Hippocampal formation (tissue), 2 donors: ENCODE measurements at regions not wholly inside any gene's neighbourhood (a gene's known extent, or its start where the extent isn't known, plus 50 kb on each side); places are given as distances from the start of the nearest gene placed in this dataset.

Experiments used
- DNase-seq, 2 donors: peaks; one replicate each; lab custom pipeline; 2025; lab: John Stamatoyannopoulos, UW

DNA sequence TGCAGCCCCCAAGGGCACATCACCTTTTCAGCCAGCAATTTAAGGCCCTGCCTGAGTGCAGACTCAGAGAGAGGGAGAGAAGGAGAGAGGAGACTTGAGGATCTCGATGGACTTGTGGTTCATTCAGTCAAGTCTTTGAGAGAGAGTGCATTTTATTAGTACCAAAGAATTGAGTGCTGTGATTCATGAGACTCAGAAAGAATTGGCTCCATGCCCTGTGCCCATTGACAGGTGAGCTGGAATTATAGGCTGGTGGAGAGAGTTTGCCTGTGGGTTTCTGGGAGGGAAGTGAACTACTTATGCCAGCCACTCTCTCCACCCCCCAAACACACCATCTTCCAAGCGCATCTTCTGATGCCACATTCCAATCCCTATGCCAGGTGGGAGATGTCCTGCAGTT lies 236.8 kb downstream of the MN1 start:
- no peak for DNase-seq

DNA sequence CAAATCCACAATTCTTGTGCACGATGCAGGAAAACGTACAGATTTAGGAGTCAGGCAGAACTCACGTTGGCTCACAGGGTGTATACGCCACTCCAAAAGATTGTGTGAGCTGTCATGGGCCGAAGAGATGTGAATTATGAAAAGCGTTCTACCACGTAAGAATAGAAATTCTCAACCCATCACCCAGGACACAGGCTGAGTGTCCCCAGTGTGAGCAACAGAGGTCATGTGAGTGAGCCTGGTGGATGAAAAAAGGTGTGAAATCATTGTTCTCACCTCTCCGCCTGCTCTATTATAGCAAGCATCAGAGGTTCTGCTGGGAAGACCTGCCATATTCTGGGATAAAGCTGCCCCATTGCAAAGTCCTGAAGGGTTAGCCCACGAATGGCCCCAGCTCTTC lies 235.0 kb downstream of the MN1 start:
- no peak for DNase-seq

DNA sequence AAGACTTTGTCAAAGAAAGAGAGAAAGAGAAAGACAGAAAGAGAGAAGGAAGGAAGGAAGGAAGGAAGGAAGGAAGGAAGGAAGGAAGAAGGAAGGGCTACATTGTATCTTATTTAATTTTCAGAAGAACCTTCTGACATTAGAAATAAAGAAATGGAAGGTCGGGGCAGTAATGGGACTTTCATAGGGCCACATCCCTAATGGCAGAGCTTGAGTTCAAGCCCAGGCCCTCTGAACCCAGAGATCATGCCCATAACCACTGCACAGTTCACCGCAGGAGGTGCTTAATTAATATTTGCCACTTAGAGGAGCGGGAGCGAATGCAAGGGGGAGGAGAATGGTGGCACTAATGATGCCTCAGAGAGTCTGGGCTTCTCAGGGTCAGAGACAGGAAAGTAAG lies 233.3 kb downstream of the MN1 start:
- DNase-seq = no peak

DNA sequence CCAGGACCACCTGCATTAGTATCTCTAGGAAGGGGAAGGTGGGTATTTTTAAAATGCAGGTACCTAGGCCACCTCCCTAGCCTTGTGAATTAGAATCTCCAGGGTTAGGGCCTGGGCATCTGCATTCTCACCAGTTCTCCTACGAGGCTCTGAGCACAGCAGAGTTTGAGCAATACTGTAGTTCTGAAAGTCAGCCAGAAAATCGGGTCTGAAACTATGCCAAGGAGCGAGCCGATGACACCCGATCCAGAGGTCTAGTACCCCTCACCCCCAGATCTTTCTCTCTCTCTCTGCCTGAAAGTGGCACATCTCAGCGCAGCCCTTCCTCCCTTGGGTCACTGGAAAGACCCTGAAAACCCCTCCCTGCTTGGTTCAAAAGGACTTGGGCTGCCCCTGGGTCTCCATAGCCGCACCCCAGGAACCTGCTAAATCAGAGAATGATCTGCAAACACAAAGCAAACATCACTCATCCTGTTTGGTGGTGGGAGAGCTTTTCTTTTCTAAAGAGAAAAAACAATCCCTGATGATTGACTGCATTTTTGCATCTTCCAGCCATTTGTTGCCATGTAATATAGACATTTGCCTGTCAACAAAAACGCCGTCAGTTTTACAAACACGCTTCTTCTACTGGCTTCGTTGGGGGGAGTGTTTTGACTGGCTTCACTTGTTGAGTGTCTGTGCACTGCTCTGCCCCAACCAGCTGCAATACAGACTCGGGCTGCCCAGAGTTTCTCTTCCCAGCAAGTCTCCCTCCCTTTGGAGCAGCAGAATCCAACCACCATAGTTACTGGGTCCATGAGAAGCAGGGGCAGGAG lies 229.9 kb downstream of the MN1 start:
- DNase-seq = no peak

DNA sequence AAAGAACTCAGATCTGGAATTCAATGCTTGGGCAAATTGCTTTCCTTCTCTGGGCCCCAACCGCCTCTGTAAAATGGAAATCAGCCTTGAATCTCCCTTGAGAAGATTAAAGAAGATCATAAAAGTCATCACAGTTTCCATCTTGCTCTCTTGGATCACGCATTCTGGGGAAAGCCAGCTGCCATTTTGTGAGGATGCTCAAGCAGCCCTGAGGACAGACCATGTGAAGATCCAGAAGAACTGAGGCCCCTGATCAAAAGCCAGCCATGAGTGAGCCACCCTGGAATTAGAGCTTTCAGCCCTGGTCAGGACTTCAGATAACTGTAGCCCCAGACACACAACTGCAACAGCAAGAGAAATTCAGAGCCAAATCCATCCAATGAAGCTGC lies 229.3 kb downstream of the MN1 start:
- DNase-seq = no peak

DNA sequence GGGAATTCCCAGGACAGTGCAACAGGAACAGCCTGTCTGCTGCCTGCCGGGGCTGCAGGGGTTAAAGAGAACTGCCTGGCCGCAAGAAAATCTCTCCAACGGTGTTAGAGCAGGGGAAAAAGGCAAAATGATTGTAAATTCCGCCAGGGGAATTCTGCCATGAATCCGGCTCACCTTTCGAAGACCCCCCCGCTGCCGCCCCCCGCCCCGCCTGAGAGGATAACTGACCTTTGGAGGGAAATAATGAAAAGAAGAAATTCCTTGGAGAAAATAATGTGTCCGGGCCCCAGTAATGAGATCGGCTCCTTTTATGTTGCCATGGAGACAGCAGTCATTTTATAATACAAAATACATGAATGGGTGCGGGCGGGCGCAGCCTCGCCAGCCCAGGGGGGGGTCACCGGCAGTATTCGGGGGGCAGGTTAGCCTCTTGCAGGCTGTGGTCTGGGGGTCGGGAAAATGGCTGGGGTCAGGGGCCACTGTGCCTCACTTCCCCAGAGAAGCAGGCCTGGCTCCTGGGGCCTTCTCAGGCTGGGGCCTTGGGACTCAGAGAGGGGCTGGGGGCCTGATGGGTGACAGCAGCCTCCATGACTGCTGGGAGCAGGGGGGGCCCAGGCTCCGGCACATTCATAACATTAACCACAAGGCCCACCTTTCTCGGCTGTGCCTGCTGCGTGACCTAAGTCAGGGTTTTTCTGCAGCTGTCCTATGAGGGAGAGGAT lies 228.1 kb downstream of the MN1 start:
- no peak for DNase-seq

DNA sequence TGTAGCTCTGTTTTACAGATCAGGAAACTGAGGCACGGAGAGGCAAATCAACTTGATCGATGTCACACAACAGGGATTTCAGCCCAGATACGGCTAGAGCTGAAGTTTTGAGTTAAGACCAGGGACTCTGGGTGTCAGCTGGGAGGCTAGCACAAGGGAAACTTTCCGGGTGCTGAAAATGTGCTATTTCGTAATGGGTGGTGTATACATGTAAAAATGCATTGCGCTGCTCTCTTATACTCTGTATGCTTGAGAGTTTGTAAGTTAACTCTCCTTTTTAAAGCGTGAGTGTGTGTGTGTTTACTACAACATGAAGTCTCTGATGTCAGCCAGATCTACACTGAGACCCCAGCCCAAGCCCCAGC lies 227.6 kb downstream of the MN1 start:
- no peak for DNase-seq

DNA sequence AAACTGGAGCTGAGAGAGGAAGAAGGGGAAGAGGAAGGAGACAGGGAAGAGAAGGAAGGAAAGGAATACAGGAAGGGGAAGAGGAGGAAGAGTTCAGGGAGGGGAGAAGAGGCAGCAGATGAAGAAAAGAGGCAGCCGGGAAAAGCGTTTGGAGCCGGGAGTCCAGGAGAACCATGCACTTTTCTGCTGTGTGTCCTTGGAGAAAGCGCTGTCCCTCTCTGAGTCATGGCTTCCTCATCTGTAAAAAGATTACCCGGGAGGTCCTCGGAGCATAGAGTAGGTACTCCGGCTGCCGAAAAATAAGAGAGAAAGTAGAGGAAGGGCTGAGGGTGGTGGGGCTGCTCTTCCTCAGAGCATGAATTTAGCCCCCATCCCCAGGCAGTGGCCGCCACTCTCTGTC lies 226.9 kb downstream of the MN1 start:
- DNase-seq = no peak

DNA sequence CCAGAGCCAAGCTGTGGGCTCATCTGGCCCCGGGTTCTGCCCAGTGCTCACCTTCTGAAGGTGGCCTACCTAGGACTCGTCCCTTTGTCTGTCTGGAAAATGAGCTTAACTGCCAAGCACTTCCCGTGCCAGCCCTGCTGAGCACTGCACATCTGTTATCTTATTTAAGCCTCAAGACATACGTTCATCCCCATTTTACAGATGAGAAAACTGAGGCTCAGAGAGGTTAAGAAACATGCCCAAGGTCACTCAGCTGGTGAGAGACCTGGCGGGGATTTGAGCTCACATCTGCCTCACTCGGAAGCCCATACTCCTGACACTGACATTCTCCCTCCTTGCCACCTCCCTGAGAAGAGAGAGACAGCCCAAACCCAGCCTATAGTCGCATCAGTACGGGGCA lies 226.2 kb downstream of the MN1 start:
- DNase-seq = no peak

DNA sequence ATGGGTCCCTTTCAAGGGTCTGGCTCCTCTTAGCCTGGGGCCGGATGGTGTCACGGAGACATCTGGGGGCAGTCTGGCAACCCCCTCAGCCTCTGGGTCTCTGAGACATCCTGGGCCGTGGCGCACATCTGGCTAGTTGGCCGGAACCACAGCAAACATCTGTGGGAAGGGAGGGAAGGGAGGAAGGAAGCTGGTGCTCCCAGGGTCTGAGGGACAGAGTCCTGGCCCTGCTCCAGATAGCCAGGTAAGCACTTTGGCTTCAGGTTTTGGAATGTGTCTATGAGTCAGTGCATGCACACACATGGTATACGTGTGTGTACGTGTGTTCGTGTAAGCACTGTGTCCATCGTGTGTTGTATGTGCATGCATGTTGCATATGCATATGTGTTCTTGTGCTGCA lies 225.1 kb downstream of the MN1 start:
- DNase-seq = no peak

DNA sequence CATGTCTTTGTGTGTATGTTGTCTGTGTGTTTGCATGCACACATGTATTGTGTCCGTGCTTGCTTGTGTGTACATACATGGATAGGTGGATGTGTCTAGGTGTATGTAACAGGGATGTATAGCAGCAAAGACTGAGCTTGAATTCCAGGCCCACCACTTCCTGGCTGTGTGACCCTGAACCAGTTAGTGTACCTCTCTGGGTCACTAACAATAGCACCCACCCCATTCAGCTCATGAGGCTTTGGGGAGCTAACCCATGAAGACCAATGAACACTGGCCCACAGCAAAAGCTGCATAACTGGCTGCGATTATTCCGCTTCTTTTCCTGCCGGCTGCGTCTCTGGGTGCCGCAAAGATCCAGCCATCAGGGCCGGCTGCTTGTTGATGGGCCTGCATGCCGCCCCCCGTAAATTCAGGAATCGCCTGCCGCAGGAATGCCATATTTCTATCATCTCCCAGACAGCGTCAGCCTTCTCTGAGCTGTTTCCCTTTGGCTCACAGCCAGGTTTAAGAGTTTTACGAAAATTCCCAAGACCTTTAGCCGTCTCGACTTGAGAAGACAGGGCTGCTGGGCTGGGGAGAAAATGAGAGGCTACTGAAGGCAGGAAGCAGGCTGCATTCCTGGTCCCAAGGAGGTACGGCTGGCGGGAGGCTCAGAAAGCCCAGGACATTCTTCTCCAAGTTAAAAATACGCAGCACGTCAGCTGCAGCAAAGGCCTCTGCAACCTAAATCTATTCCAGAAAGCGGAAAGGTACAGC lies 224.6 kb downstream of the MN1 start:
- no peak for DNase-seq

DNA sequence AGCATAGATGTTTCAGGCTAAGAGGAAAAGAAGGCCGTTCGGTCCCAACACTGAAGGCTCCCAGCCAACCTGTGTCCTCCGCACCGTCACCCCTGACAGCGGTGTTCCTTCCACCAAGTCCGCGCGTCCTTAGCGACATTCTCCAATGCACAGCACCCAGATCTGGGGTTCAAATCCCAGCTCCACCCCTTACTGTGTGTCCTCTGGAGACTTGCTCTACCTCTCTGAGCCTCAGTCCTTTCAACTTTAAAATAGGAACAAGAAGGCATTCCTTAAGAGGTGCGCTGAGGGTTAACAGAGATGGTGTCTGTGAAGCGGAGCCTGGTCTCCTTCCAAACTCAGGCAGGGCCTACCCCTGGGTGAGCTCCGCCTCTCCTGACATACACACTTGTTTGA lies 224.0 kb downstream of the MN1 start:
- no peak for DNase-seq

DNA sequence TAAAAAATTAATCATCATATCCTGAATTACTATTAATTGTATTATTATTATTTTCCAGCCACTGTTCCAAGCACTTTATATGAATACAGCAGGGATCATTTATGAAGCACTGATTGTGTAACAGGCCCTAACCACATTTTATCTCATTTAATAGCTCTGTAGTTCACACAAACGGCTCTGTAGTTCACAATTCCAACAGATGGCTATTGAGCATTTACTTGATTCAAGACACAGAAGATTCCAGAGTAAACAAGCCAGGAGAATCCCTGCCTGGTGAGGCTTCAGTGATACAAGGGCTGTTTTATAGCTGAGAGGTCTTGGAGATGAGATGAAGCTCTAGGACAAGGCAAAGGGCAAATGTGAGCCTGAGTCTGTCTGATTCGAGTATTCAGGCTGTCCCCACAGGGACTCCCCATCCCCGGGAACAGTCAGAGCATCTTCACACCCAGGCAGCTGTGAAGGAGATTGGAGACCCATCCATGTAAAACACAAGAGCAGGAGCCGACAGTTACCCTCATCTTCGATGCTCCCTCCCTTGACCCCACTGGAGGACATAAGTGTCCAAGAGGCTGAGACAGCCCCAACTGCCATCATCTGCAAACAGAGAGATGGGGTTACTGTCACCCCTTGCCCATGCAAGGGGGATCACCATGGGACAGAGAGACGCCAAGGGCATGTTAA lies 222.5 kb downstream of the MN1 start:
- DNase-seq = no peak

DNA sequence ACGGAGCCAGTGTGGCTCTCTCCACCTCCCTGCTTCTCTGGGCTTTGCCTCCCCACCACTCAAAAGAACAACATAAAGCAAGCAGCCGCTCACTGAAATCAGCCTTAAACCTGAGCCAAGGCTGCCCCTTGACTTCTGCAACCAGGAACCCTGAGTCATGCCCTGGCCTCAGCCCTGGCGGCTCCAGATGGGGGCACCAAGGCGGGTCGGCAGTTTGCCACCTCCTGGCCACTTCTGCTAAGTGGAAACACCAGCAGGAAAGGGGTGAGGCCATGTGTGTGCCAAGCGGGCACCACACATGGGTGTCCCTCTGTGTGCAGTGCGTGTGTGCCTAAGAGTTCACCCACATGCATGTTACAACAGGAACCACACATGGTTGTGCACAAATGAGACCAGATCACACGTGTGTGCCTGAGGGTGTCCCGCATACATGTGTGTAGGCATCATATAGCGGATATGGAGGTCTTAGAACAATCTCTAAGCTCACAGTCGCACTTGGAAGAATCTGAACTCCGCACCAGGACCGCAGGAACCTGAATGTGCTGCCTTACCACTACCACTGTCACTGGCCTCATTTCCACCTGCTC lies 221.2 kb downstream of the MN1 start:
- no peak for DNase-seq

DNA sequence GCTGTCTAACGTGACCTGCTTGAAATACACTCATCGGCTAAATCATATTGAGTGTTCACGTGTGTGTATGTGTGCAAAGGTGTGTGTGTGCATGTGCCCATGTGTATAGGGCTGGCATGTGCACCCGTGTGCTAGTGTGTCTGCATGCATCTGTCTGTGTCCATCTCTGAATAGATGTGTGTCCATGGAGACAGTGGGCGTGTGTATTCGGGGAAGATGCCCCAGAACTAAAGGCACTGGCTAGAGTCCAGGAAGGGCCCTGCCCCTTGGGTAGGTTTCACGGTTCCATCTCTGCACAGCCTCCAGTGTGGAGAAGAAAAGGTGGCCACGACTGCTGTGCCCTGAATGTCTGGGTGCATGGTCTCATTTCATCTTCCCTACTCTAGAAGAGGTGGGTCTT lies 220.3 kb downstream of the MN1 start:
- no peak for DNase-seq

DNA sequence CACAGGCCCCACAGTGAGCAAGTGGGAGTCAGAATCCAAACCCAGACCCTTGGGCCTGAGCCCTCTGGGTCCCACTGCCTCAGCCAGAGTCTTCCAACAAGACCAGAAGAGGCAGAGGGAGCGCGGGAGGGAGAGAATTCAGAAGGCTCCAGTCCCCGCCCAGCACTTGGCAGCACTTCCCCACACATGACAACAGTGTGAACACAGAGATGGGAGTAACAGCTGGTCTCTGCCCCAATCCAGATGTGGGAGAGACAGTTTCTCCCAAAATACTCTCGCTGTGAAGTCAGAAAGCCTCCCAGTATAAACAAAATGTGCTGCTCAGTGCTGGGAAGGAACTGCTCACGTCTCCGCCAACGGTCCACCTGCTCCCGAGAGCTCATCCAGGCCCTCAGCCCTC lies 219.9 kb downstream of the MN1 start:
- peak; percentile 48 to 65 for DNase-seq

DNA sequence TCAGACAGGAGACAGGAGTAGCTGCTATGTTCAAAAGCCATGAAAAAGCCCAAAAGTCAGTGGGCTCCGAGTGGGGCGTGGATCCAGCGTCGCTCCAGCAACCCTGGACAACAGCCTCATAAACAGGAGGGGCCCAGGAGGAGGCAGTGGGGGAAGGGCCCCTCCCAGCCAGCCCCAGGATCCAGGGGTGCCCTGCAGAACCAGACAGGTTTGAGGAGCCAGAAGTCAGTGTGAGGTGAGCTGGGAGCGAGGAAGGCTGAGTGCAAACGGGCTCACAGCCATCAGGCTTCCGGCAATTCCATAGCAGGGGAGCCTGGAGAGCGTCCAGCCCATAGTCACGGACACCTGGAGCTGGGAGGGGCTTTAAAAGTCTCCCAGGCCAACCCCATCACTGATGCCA lies 217.7 kb downstream of the MN1 start:
- no peak for DNase-seq

DNA sequence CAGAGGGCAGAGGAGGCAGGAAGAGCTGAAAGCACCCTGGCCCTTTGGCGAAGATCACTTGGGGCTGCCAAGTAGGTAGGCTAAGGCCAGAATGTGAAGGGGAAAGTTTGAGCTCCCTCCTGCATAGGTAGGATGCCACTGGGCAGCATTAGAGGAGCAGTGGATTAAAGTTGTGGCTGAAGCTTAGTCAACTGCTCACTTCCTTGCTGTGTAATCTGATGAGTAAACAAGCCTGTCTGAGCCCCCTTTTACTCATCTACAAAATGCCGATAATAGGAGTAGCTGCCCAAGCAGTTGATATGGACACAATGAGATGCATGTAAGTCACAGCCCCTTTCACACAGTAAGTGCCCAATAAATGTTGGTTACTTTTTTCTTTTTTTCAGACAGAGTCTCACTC lies 216.4 kb downstream of the MN1 start:
- DNase-seq = no peak

DNA sequence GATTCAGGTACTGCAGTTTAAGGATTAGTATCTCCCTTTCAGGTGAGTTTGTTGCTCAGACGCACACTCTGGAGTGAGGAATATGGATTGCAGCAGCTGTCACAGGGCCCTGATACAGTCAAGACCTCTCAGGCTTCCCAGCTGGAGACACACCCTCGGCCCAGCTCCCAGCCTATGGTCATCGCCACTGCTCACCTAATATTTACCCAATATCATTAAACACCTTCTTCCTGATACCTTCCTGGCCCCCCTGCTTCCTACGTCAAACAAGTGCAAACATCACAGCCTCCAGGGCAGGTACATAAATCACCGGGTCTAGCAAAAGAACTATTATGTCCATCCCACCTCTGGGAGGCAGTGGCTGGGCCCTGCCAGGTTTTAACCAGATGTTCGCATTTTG lies 213.3 kb downstream of the MN1 start:
- no peak for DNase-seq

DNA sequence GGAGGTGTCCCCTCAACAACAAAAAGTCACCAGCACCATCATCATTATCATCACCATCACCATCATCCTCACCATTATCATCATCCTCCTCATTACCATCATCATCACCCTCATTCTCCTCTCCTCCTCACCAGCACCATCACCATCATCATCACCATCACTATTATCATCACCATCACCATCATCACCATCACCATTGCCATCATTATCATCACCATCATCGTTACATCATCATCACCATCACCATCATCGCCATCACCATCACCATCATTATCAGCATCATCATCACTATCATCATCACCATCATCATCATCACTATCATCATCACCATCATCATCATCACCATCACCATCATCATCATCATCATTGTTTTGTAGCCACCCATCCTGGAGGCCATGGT lies 212.6 kb downstream of the MN1 start:
- DNase-seq = no peak

DNA sequence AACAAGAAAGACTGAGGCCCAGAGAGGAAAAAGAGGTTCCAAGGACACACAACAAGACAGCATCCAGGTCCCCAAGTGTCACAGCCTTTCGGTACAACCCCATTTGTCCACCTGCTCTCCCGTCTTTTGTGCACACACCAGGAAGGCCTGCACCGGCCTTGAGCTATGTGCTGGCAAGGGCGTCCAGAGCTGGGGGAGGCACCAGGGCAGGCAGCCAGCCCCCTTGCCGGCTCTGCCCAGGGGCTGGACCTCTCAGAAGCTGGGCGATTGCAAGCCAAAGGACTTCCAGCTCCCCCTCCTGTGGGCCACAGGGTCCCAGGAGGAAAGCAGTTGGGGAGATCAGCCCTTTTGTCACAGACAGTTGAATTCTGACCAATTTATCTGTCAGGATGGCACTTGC lies 210.5 kb downstream of the MN1 start:
- DNase-seq = no peak

DNA sequence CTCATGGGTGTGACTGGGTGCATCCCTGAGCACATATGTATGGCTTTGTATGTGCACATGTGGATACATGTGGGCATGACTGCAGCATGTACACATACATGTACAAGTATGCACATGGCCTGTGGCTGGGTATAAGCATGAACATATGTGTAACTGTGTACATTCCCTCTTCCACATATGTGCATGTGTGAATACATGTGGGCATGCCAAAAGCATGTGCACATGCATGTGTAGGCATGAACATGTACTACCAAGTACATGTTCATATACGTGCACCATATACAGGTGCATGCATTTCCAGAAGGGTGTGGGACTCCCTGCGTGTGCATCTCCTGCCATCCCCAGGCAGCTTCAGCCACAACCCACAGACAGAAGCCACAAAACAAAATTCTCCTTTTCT lies 208.2 kb downstream of the MN1 start:
- DNase-seq = no peak
